GM19025 (cell line): ENCODE measurements at regions not wholly inside any gene's neighbourhood (a gene's known extent, or its start where the extent isn't known, plus 50 kb on each side); places are given as distances from the start of the nearest gene placed in this dataset.
"Not testable (repeated sequence)": the region's sequence is repeated elsewhere in the genome, so short reads cannot be mapped to it uniquely, and the experiment has no call there.

Experiments used
- ATAC-seq: cut with Tn5 transposase; IDR thresholded peaks from one replicate; pipeline ENCODE4 v1.9.1; 2021; ENCODE audit warnings: mild to moderate bottlenecking, low read depth, moderate library complexity; ENCODE audit not compliant: unreplicated experiment

DNA sequence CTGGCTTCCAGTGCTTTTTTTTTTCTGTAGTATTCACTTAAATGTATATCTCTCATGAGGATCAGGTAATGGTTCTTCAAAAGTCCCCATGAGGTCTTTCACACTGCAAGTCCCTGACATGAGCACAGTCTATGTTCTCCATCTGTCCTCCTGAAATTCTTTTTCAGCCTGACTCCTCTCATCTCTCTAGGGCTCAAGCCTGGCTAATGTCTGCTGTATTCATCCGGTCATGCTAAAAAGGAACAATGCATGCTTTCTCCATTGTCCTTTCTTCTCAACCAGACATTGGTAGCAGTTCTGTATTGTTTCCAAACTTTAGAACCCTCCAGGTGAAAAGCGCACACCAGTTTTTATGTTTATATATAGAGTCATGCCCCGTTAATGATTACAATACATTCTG is 368.3 kb upstream of the OLFM3 start:
- no peak for ATAC-seq

DNA sequence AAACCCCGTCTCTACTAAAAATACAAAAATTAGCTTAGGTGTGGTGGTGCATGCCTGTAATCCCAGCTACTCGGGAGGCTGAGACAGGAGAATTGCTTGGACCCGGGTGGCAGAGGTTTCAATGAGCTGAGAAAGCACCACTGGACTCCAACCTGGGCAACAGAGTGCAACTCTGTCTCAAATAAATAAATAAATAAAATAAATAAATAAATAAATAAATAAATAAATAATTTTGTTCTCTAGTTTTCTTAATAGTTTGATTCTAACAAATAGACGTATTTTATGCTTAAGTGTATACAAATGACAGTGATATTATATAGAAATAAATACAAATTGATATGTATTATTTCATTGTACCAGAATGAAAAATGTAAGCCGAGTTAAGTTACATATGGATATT is 339.9 kb upstream of the OLFM3 start:
- ATAC-seq = no peak

DNA sequence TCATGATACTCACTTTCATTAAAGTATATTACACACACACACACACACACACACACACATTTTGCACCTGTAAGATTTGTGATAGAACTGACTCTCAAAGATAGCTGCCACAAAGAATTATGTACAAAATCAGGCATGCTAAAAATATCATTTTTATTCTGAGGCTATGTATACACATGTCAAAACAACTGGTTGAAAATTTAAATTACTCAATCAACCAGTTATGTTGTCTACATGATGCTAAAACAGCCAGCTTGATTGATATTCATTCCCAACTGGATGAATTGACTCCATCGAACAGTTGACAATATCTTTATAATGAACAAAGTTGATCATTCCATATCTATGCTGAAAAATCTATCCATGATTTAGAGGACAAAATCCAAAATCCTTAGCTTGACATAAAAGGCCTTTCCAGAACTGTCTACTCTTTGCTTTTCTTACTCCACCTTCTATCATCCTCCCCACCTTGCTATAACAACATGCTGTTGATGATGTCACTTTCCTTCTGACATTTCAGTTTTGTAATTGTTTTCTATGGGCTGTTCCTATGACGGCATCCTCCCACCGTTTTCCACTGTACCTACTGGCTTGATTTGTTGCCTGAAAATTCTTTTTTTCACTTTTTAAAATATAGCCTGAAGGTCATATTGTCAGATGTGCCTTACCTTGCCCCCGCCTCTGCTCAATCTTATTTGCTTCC is 321.5 kb upstream of the OLFM3 start:
- no peak for ATAC-seq

DNA sequence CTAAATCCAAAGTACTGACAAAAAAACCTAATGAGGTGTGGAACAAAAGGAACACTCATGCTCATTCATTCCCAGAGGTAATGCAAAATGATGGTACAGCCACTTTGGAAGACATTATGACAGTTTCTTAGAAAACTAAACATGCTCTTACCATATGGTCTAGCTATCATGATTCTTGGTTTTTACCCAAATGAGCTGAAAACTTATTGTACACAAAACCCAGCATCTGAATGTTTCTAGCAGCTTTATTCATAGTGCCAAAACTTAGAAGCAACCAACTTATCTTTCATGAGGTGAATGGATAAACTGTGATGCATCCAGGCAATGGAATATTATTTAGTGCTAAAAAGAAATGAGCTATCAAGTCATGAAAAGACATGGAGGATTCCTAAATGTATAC is 318.4 kb upstream of the OLFM3 start:
- no peak for ATAC-seq

DNA sequence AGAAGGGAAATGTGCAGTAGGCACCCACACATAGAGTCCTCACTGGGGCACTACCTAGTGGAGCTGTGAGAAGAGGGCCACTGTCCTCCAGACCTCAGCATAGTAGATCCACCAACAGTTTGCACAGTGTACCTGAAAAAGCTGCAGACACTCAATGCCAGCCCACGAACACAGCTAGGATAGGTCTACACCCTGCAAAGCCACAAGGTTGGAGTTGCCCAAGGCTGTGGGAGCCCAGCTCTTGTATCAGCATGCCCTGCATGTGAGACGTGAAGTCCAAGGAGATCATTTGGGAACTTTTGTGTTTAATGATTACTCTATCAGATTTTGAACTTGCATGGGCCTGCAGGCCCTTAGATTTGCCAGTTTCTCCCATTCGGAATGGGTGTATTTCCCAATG is 299.4 kb upstream of the OLFM3 start:
- no peak for ATAC-seq

DNA sequence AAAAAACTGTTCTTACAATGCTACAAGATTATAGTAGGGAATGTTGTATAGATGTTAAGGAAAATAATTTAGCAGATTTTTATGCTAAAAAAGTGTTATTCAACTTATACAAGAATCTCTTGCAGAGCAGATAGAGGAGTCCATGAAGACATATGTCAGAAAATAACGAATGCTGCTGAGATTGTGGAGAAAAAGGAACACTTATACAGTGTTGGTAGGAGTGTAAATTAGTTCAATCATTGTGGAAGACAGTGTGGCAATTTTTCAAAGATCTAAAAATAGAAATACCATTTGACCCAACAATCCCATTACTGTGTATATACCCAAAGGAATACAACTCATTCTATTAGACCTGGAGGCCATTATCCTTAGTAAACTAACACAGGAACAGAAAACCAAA is 286.2 kb upstream of the OLFM3 start:
- ATAC-seq = no peak

DNA sequence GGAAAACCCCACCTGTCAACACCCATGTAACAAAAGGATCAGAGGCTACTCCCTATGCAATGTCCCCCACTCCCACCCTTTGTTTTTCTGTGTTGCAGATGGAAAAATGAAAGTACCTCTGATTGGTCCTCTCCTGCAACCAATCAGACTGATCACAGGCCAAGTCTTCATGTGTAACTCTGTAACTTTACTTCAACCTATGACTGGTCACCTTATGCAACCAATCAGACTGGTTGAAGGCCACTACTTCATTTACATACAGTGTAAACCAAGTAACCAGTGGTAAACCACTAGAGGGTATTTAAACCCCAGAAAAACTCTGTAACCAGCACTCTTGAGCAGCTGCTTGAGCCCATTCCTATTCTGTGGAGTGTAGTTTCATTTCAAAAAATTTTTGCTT is 266.3 kb upstream of the OLFM3 start:
- no peak for ATAC-seq

DNA sequence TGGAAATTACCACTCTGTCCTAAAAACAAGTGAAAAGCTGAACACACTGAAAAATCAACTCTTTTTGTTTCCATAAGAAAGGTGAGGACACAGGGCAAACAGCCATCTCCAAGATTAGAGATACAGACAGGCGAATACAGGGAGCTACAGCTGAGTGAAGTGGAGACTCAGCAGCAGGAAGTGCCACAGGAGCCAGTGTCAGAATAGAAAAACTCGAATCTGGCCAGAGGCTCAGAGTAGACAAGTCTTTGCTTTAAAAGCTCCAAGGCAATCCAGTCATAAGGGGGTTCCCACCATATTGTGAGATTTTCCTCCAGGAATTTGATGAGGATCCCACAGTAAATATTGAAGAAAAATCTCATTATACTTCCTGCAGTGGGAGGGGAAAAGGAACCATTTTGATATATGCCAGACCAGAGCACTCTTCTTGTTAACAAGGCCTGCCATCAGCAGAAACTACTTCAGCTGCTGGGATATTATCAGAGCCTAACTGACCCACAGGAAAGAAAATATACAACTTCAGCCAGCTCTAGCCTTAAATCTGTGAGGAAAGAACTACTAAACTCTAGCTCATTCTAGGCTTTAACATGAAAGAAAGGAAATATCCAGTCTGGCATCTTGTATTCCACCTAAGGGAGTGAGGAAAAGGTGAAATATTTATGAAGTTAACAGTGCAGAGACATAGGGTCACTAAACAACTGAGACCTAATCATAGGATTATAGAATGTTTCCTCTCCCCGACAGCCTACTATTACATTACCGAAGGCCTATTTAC is 256.2 kb upstream of the OLFM3 start:
- ATAC-seq = no peak

DNA sequence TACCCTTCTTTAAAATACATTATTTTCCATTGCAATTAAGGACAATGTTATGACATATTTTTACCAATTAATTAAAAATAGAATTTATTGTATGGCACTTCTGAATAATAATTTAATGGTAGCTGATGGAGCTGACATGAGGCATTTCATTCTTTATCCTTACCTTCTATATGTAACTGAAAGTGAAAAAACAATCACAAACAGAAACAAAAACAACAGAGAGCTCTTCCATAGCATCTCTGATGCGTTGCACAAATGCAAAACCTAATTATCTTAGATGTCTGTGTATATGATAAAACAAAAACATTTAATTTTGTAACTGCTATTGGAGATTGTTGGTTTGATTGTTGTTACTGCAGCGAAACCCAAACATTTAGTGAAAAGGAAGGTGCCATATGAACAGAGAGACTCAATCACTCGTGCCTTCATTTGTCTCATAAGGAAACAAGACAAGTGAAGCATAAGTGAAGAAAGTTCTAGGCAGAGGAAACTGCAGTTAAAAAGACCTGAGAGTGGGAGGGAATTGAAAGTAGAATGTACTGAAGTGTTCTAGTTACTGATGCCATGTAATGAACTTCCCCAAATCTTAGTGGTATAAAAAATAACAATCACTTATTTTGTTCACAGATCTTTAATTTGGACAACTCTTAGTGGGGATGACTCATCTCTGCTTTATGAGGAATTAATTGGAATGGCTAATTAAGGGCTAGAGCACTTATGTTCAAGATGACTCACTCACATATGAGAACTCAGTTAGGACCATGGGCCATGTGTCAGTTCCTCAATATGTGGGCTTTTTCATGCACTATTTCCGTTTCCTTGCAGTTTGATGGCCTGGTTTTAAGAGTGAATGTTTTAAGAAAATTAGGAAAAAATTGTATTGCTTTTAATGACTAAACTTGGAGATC is 245.0 kb upstream of the OLFM3 start:
- no peak for ATAC-seq

DNA sequence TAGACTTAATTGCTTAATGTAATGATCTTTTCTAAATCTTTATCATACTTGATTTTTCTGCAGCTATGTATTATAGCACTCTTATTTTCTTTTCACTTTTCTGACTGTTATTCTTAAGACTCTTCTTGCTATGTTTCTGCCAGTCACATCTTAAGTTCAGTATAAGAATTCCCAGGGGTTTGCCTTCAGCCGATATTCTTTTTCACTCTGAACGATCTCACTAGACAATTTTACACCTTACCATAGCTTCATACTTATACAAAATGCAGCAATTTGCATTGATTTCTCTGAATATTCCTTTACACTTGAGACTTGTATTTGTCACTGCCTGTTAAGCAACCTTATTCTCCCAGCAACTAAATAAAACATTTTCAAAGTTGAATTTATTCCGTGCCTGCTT is 242.5 kb upstream of the OLFM3 start:
- no peak for ATAC-seq

DNA sequence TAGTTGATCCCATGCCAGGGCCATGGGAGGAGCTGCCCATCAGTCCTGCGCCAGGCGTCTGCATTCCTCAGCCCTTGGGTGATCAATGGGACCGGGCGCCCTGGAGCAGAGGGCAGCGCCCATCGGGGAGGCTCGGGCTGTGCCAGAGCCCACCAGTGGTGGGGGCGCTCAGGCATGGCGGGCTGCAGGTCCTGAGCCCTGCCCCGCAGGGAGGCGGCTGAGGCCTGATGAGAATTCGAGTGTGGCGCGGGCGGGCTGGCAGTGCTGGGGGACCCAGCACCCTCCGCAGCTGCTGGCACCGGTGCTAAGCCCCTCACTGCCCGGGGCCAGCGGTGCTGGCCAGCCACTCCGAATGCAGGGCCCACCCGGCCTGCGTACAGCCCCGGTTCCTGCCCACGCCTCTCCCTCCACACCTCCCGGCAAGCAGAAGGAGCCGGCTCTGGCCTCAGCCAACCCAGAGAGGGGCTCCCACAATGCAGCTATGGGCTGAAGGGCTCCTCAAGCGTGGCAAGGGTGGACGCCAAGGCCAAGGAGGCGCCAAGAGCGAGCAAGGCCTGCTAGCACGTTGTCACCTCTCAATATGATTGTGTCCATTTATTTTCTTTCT is 238.1 kb upstream of the OLFM3 start:
- no peak for ATAC-seq

DNA sequence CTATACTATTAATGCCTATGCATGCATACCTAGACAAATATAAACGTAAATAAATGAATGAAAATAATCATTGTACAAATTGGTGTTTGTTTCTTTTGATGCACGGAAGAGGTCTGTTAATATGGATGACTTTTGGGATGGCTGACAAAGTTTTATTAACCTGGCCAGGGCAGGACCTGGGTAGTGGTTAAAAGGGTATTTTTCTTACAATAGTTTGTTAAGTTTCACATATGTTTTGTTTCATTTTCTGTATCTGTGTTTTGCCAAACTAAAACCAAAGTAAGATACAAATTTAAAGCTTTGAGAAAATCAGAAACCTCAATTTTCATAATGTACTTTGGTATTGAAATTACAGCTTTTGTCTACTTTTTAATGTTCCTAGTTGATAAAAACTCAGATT is 222.7 kb upstream of the OLFM3 start:
- ATAC-seq = peak; percentile 55

DNA sequence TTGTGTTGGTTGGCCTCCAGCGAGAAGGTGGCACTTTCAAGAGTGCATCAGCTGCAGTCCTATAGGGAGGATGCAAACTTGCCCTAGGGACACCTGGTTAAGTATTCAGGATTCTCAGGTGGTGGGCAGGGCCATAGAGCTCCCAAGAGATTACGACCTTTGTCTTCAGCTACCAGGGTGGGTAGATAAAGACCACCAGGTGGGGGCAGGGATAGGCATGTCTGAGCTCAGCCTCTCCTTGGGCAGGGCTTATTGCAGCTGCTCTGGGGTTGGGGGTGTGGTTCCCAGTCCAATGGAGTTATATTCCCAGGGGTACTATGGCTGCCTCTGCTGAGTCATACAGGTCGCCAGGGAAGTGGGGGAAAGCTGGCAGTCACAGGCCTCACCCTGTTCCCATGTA is 214.2 kb upstream of the OLFM3 start:
- ATAC-seq = not testable (repeated sequence)

DNA sequence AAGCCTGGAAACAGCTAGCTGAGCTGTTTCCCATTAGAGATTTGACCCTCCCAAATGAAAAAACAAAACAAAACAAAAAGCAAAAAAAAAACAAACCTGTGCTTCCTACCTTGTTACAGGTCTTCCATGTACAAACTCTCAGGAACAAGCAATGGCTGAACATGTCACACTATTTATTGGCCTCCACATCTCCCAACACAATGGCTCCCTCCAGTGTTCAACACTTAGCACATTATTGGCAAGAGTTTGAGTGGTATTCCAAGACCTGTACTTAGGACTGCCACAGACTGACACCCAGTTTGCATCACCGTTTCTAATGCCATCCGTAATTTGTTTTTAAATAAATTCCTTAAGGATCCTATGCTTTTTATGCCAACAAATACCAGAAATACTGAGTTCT is 195.0 kb upstream of the OLFM3 start:
- ATAC-seq = no peak

DNA sequence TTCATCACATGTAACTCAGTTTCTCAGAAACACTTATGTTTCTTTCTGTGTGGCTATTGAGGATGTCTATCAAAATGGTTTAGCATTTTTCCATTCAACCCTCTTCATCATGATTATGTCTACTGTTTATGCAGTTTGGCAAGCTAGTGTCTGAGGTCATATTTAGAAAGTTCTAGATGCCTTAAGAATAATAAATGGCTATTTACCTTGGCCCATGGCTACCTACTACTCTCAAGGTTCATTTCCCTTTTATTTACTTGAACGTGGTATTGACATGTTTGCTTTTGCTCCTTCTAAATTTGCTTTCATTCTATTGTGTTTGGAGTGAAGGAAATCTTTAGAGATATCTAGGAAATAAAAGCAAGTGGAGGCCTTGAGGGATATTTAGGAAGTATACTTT is 193.7 kb upstream of the OLFM3 start:
- ATAC-seq = no peak

DNA sequence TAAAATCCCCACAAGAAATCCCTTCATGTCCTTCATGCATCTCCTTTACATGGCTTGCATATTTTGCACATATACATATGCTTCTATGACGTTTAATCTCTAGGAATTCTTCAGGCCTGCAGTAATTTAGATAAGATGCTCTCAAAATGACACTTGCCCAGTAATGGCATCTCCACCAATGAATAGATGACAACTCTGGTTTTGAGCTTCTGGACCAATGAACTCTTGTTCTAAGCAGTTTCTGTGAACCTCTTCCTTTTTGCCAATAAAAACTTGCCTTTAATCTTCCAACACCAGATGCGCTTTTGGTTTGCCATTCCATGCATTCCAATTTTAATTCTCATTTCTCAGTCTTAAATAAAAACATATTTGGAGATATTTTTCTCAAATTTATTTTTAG is 189.8 kb upstream of the OLFM3 start:
- ATAC-seq = no peak

DNA sequence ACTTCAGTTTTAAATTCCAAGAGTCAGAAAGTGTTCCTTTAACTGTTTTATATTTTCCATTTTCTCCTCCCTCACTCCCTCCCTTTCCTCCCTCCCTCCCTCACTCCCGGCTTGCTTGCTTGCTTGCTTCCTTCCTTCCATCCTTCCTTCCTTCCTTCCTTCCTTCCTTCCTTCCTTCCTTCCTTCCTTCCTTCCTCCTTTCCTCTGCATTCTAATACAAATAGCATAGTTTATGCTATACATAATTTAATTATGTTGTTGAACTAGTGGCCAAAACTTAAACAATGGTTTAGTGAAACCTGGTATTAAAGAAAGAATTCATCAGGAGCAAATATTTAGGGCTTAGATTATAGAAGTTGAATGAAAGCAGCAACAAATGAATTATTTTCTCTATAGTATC is 188.5 kb upstream of the OLFM3 start:
- ATAC-seq = no peak

DNA sequence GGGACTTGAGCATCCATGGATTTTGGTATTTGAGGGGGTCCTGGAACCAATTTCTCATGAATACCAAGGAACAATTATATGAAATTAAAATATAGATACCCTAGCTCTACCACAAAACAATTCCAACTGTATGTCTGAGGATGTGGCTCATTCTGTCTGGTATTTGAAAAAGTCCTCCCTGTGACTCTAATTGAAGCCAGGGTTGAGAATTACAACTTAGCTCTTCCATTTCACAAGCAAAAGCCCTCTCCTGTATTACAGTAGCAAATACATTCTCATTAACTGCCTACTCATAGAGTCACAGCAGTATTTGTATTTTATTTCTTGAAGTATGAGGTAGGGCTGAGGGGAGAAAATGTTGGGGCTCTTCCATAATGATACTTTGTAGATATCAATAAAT is 187.8 kb upstream of the OLFM3 start:
- ATAC-seq = no peak

DNA sequence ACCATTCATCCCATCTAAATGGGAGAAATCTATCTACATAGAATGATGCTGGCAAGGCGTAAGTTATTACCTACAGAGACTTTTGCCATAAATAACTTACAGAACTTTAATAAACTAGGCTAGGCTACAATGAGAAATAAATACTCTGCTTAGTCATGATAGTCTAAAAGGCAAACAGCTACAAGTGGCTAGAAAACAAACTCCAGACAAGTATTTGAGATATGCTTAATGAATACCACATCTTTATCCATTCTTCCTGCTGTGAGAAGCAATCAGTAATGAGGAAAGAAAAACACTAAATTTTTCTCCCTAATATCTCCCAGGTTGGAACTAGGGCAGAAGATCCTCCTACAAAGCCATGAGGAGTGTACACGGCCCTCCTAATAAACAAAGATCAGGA is 187.0 kb upstream of the OLFM3 start:
- no peak for ATAC-seq

DNA sequence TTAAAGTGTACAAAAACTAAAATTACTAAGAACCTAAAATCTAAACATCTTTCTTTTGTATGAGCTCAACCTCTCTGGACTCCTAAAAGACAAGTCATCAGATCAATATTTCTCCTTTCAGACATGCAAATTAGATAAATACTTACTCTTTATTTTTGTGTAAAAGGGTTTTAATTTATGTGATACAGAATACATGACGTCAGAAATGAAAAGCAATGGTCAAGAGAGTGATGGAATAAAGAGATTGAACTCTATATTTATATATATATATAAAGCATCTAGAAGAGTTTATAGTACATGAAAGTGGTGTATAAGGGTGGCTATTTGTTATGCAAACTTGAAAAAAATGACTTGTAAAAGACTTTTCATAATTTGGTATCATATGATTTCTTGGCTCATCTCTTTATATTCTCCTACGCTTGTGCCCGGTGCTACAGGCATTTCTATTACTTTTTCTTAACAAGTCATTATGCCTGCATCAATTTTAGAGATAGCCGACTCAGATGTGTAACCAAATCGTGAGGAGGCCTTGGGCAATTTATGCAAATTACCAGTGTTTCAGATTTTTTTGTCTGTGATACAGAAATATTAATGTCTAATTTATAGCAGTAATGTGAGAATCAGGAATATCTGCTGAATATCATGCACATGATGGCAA is 186.0 kb upstream of the OLFM3 start:
- no peak for ATAC-seq
